ENCODE measurements at regions not wholly inside any gene's neighbourhood (a gene's known extent, or its start where the extent isn't known, plus 50 kb on each side); places are given as distances from the start of the nearest gene placed in this dataset.
A peak's percentile ranks its signal among the peaks of the same experiment; 100 is the strongest.
"Not testable (repeated sequence)": the region's sequence is repeated elsewhere in the genome, so short reads cannot be mapped to it uniquely, and the experiment has no call there.

DNA sequence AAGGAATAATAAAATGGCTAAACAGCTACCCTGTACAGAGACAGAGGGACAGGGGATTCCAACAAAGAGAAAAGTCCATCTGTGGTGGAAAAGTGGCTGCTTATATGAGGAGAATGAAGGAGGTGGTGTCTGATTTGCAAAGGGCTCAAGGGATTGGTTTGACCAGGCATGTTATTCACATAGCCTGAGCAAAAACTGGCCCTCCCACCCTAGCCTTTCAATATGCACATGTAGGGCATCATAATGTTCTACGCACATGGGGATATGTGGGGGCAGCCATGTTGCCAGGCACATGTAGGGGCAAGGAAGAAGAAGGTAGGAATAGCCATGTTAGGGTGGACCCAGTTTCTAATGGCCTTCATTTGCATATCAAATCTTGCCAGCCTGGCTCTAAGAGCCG, 1527.1 kb downstream of the RPIA start:
- H2AFZ ChIP-seq (ENCODE audit: control insufficient read depth, low read depth, low read length); H3K27ac ChIP-seq (ENCODE audit: control insufficient read depth, insufficient read depth); DNase-seq (ENCODE audit: low read depth, low spot score); POLR2A ChIA-PET; H3K79me2 ChIP-seq (ENCODE audit: control insufficient read depth, insufficient read depth, low read length); CTCF ChIA-PET; H3K4me2 ChIP-seq (ENCODE audit: control insufficient read depth, insufficient read depth); H3K4me1 ChIP-seq (ENCODE audit: control insufficient read depth, insufficient read depth, low read length); FAIRE-seq; H3K4me3 ChIP-seq; H3K36me3 ChIP-seq (ENCODE audit: control insufficient read depth in 2 of 2, insufficient read depth in 2 of 2, low read length in 1 of 2); H3K27me3 ChIP-seq (replicated peaks in 1 of 2; ENCODE audit: control insufficient read depth in 2 of 2, insufficient read depth in 2 of 2, low read length in 1 of 2); BruUV-seq (replicated peaks); H4K20me1 ChIP-seq (ENCODE audit: control insufficient read depth, insufficient read depth); H3K9me3 ChIP-seq (replicated peaks; ENCODE audit: control insufficient read depth, insufficient read depth, low read length); H3K9ac ChIP-seq (ENCODE audit: control insufficient read depth, insufficient read depth, low read length); intact Hi-C loops (cut with micrococcal nuclease; ENCODE audit: unreplicated experiment); RAD21 ChIA-PET (ENCODE audit: unreplicated experiment); in situ Hi-C loops (cut with MboI); ATAC-seq; SMC1A ChIA-PET (ENCODE audit: uncharacterized antibody, unreplicated experiment): not testable (repeated sequence)
- 50% methylated on average over 1 of the region's 2 CpGs for WGBS (ENCODE audit: insufficient coverage, insufficient replicate concordance, low lambda C conversion rate, missing lambda C conversion rate)

DNA sequence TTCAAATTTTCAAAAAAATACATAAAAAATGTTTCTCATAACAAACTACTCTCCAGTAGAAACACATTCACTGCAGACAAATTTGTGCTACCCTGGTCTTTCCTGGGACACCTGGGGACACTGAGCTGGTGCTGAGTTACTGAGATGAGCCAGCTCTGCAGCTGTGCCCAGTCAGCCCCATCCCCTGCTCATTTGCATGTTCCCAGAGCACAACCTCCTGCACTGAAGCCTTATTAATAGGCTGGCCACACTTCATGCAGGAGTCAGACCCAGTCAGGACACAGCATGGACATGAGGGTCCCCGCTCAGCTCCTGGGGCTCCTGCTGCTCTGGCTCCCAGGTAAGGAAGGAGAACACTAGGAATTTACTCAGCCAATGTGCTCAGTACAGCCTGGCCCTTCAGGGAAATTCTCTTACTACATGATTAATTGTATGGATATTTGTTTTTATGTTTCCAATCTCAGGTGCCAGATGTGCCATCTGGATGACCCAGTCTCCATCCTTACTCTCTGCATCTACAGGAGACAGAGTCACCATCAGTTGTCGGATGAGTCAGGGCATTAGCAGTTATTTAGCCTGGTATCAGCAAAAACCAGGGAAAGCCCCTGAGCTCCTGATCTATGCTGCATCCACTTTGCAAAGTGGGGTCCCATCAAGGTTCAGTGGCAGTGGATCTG, 1529.3 kb downstream of the RPIA start:
- intact Hi-C loops (cut with micrococcal nuclease; ENCODE audit: unreplicated experiment); H3K36me3 ChIP-seq (ENCODE audit: control insufficient read depth in 2 of 2, insufficient read depth in 2 of 2, low read length in 1 of 2); H3K4me2 ChIP-seq (ENCODE audit: control insufficient read depth, insufficient read depth); RAD21 ChIA-PET (ENCODE audit: unreplicated experiment); BruUV-seq (replicated peaks); H2AFZ ChIP-seq (ENCODE audit: control insufficient read depth, low read depth, low read length); SMC1A ChIA-PET (ENCODE audit: uncharacterized antibody, unreplicated experiment); H3K4me3 ChIP-seq; POLR2A ChIA-PET; H3K27me3 ChIP-seq (replicated peaks in 1 of 2; ENCODE audit: control insufficient read depth in 2 of 2, insufficient read depth in 2 of 2, low read length in 1 of 2); ATAC-seq; H3K9ac ChIP-seq (ENCODE audit: control insufficient read depth, insufficient read depth, low read length); H3K79me2 ChIP-seq (ENCODE audit: control insufficient read depth, insufficient read depth, low read length); in situ Hi-C loops (cut with MboI); DNase-seq (ENCODE audit: low read depth, low spot score); FAIRE-seq; H3K9me3 ChIP-seq (replicated peaks; ENCODE audit: control insufficient read depth, insufficient read depth, low read length); H3K27ac ChIP-seq (ENCODE audit: control insufficient read depth, insufficient read depth); H3K4me1 ChIP-seq (ENCODE audit: control insufficient read depth, insufficient read depth, low read length); H4K20me1 ChIP-seq (ENCODE audit: control insufficient read depth, insufficient read depth); CTCF ChIA-PET: not testable (repeated sequence)
- WGBS (ENCODE audit: insufficient coverage, insufficient replicate concordance, low lambda C conversion rate, missing lambda C conversion rate) = 7% methylated on average over 2 of the region's 2 CpGs

- no peak overlapping the region for H3K4me2 ChIP-seq (ENCODE audit: control insufficient read depth, insufficient read depth)
- H3K9me3 ChIP-seq (replicated peaks; ENCODE audit: control insufficient read depth, insufficient read depth, low read length) = no peaks in the 10 kb centered on the region
- SMC1A ChIA-PET (ENCODE audit: uncharacterized antibody, unreplicated experiment) = no interaction called here
- DNase-seq (ENCODE audit: low read depth, low spot score) (no peak), ATAC-seq (no peak), FAIRE-seq (peak; percentile 18)
- H3K27ac ChIP-seq (ENCODE audit: control insufficient read depth, insufficient read depth) = no peak overlapping the region
- H3K4me3 ChIP-seq = no peak overlapping the region
- no peak overlapping the region for H2AFZ ChIP-seq (ENCODE audit: control insufficient read depth, low read depth, low read length)
- no peaks in the 10 kb centered on the region for H3K36me3 ChIP-seq (ENCODE audit: control insufficient read depth in 2 of 2, insufficient read depth in 2 of 2, low read length in 1 of 2)
- POLR2A ChIA-PET = no interaction called here
- TF ChIP-seq, protein P1, sequence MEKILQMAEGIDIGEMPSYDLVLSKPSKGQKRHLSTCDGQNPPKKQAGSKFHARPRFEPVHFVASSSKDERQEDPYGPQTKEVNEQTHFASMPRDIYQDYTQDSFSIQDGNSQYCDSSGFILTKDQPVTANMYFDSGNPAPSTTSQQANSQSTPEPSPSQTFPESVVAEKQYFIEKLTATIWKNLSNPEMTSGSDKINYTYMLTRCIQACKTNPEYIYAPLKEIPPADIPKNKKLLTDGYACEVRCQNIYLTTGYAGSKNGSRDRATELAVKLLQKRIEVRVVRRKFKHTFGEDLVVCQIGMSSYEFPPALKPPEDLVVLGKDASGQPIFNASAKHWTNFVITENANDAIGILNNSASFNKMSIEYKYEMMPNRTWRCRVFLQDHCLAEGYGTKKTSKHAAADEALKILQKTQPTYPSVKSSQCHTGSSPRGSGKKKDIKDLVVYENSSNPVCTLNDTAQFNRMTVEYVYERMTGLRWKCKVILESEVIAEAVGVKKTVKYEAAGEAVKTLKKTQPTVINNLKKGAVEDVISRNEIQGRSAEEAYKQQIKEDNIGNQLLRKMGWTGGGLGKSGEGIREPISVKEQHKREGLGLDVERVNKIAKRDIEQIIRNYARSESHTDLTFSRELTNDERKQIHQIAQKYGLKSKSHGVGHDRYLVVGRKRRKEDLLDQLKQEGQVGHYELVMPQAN (conservative IDR thresholded peaks at IDR 0.05) = no peak
- TF ChIP-seq TCF12 (IDR thresholded peaks at IDR 0.05; ENCODE audit: low read depth, low read length) = no peak
- no peak for TF ChIP-seq CREM (IDR thresholded peaks at IDR 0.05; ENCODE audit: low read depth)
- TF ChIP-seq TARDBP (IDR thresholded peaks at IDR 0.05; ENCODE audit: borderline replicate concordance) = no peak
- TF ChIP-seq HCFC1 (IDR thresholded peaks at IDR 0.05; ENCODE audit: low read length) = no peak
- no peak for TF ChIP-seq CHD1 (IDR thresholded peaks at IDR 0.05; ENCODE audit: low read depth, low read length)
- no peak for TF ChIP-seq BMI1 (IDR thresholded peaks at IDR 0.05; ENCODE audit: borderline replicate concordance)
- intact Hi-C loops (cut with micrococcal nuclease; ENCODE audit: unreplicated experiment) = no loop called here
- H3K27me3 ChIP-seq (replicated peaks in 1 of 2; ENCODE audit: control insufficient read depth in 2 of 2, insufficient read depth in 2 of 2, low read length in 1 of 2) = no peaks in the 10 kb centered on the region
- CTCF ChIA-PET = no interaction called here
- H4K20me1 ChIP-seq (ENCODE audit: control insufficient read depth, insufficient read depth) = no peaks in the 10 kb centered on the region
- in situ Hi-C loops (cut with MboI) = no loop called here
- RAD21 ChIA-PET (ENCODE audit: unreplicated experiment) = no interaction called here
- BruUV-seq (replicated peaks) = no TSS peak
- 0% methylated on average over 1 of the region's 1 CpG for WGBS (ENCODE audit: insufficient coverage, insufficient replicate concordance, low lambda C conversion rate, missing lambda C conversion rate)
- H3K79me2 ChIP-seq (ENCODE audit: control insufficient read depth, insufficient read depth, low read length) = no peaks in the 10 kb centered on the region
- H3K9ac ChIP-seq (ENCODE audit: control insufficient read depth, insufficient read depth, low read length) = no peak overlapping the region
- H3K4me1 ChIP-seq (ENCODE audit: control insufficient read depth, insufficient read depth, low read length) = no peaks in the 10 kb centered on the region
These were observed 1529.8 kb downstream of the RPIA start for GRCh38 chr2:90221300-90221651.

Data from GM12878 (cell line).